HG02642 (cell line): ENCODE measurements at regions not wholly inside any gene's neighbourhood (a gene's known extent, or its start where the extent isn't known, plus 50 kb on each side); places are given as distances from the start of the nearest gene placed in this dataset.
"Not testable (repeated sequence)": the region's sequence is repeated elsewhere in the genome, so short reads cannot be mapped to it uniquely, and the experiment has no call there.

Experiments used
- ATAC-seq: cut with Tn5 transposase; IDR thresholded peaks from one replicate; pipeline ENCODE4 v1.9.1; 2021; ENCODE audit warnings: mild to moderate bottlenecking; ENCODE audit not compliant: unreplicated experiment, poor library complexity

DNA sequence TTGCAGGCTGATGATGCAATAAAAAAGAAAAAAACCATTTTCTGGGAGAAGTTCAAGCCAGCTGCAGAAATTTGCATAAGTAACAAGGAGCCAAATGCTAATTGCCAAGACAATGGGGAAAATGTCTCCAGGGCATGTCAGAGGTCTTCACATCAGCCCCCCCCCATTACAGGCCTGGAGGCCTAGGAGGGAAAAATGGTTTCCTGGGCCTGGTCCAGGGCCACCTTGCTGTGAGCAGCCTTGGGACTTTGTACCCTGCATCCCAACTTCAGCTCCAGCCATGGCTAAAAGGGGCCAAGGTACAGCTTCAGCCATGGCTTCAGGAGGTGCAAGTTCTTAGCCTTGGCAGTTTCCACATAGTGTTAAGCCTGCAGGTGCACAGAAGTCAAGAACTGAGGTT lies 160.0 kb upstream of the IRS4 start:
- ATAC-seq: not testable (repeated sequence)

DNA sequence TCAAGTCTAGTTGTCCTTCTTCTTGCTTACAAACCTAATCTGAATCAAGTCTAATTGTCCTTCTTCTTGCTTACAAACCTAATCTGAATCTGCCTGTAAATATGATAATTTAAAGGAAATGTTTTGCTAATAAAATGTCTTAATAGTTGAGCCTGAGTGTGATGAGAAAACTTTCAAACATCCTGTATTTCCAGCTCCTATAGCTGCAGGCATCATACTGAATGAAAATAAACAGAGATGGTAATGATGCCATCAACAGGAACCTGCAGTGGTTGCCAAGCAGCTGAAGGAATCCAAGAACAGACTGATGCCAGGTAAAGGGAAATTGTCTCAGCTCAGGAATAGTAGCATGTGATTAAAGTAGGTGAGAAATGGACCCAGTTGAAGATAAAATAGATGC lies 156.1 kb upstream of the IRS4 start:
- no peak for ATAC-seq

DNA sequence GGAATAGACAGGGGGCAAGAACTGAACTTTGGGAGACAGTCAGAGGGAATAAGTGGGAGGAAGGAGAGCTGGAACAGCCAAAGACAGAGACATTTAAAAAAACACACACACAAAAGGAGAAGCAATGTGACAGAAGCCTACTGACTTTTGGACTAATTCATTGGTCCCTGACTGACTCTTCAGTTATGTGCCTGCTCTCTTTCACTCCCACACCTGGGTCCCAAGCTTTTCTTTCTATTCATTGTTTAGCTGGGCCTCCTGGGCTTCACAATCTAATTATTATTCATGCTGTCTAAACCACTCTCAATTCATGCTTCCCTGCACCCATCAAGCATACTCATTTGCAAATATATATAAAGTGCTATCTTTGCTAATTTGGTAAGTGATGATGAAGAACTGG lies 139.2 kb upstream of the IRS4 start:
- no peak for ATAC-seq

DNA sequence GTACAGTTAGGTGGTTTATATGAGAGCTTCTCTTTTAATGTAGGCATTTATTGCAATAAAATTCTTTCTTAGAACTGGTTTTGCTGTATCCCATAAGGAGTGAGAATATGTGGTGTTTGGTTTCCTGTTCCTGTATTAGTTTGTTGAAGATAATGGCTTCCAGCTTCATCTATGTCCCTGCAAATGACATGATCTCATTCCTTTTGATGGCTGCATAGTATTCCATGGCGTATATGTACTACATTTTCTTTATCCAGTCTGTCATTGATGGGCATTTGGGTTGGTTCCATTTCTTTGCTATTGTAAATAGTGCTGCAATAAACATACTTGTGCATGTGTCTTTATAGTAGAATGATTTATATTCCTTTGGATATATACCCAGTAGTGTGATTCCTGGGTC lies 106.7 kb upstream of the IRS4 start:
- not testable (repeated sequence) for ATAC-seq

DNA sequence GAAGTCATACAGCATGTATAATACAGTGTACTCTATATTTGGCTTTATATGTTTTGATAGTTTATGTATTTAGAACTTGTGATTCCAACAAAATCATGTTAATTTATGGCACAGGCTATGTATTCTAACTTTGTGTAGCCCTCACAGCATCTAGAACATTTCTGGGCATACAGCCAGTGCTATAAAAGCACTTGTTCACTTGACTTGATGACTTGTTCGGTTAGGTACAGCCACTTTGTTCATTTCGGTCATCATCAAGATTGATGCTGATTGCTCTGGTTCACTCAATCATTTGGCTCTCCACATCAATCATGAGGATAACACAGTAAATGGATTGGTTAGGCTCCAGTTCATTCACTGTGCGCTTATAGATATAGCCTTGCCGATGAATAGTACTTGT lies 97.6 kb upstream of the IRS4 start:
- ATAC-seq: no peak

DNA sequence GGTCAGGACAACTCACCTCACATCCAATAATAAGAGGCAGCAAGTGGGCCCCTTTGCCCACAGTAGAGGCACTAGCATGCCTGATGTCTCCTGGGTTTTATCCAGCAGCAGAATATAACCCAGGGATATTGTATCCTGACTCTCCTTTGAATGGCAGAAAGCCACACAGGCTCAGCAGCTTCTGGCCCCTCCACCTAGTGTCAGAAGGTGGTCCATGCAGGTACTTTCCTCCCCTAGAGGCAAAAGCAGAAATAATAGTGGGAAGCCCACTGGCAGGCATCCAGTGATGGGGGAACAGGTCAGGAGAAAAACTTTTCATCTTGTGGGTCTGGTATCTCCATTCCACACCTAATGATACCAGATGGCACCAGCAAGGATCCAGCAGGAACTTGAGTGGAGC lies 75.5 kb upstream of the IRS4 start:
- no peak for ATAC-seq

DNA sequence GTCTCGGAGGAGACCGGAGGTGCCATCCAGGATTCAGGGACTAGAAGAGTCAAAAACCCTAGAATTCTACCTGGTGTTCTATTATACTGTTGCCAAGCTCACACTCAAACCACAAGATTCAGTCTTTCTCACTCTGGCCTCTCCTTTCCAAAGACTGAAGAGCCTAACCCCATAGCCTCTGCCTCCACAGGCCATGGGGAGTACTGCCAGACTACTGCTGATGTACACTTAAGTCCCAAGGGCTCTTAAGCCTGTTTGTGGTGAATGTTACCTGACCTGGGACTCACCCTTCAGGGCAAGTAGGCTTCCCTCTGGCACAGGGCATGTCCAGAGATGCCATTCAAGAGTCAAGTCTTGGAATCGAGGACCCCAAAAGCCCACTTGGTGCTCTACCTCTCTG lies 58.9 kb upstream of the IRS4 start:
- no peak for ATAC-seq
